HG03469 (cell line): ENCODE measurements at regions not wholly inside any gene's neighbourhood (a gene's known extent, or its start where the extent isn't known, plus 50 kb on each side); places are given as distances from the start of the nearest gene placed in this dataset.

Experiments used
- ATAC-seq: cut with Tn5 transposase; IDR thresholded peaks from one replicate; pipeline ENCODE4 v1.9.1; 2021; ENCODE audit warnings: mild to moderate bottlenecking, moderate library complexity, moderate number of reproducible peaks; ENCODE audit not compliant: unreplicated experiment

- no peak for ATAC-seq
These were observed 749.7 kb upstream of the POM121L12 start for GRCh38 chr7:52285689-52286088.

GRCh38 chr7:52283335-52283734 lies 752.1 kb upstream of the POM121L12 start:
- no peak for ATAC-seq

GRCh38 chr7:52273685-52274610 lies 761.5 kb upstream of the POM121L12 start:
- ATAC-seq: no peak

GRCh38 chr7:52271703-52272102 lies 763.7 kb upstream of the POM121L12 start:
- no peak for ATAC-seq

- no peak for ATAC-seq
These were observed 765.1 kb upstream of the POM121L12 start for GRCh38 chr7:52270301-52270700.

- no peak for ATAC-seq
These were observed 765.8 kb upstream of the POM121L12 start for GRCh38 chr7:52269669-52270068.

- ATAC-seq: no peak
These were observed 774.4 kb upstream of the POM121L12 start for GRCh38 chr7:52261057-52261456.

- no peak for ATAC-seq
These were observed 775.3 kb upstream of the POM121L12 start for GRCh38 chr7:52260046-52260665.

- ATAC-seq: no peak
These were observed 777.5 kb upstream of the POM121L12 start for GRCh38 chr7:52257890-52258289.

GRCh38 chr7:52254396-52255010 lies 780.9 kb upstream of the POM121L12 start:
- ATAC-seq: no peak

GRCh38 chr7:52253953-52254352 lies 781.5 kb upstream of the POM121L12 start:
- ATAC-seq: no peak

- no peak for ATAC-seq
These were observed 785.7 kb upstream of the POM121L12 start for GRCh38 chr7:52249741-52250140.

GRCh38 chr7:52247518-52247917 lies 787.9 kb upstream of the POM121L12 start:
- ATAC-seq: no peak

- ATAC-seq: no peak
These were observed 791.7 kb upstream of the POM121L12 start for GRCh38 chr7:52243685-52244084.

GRCh38 chr7:52233248-52233647 lies 802.2 kb upstream of the POM121L12 start:
- no peak for ATAC-seq

GRCh38 chr7:52211930-52212329 lies 823.5 kb upstream of the POM121L12 start:
- ATAC-seq: no peak

GRCh38 chr7:52209614-52210013 lies 825.8 kb upstream of the POM121L12 start:
- no peak for ATAC-seq

GRCh38 chr7:52197221-52197620 lies 838.2 kb upstream of the POM121L12 start:
- ATAC-seq: no peak

- ATAC-seq: no peak
These were observed 839.8 kb upstream of the POM121L12 start for GRCh38 chr7:52195664-52196063.

- ATAC-seq: no peak
These were observed 846.2 kb upstream of the POM121L12 start for GRCh38 chr7:52189153-52189778.

- ATAC-seq: no peak
These were observed 851.3 kb upstream of the POM121L12 start for GRCh38 chr7:52184006-52184703.
